ENCODE measurements at regions not wholly inside any gene's neighbourhood (a gene's known extent, or its start where the extent isn't known, plus 50 kb on each side); places are given as distances from the start of the nearest gene placed in this dataset.

GRCh38 chr5:128673411-128673957 lies 135.4 kb upstream of the FBN2 start:
- ATAC-seq (ENCODE audit: low read depth) = no peak
- no peak overlapping the region for H4K8ac ChIP-seq (ENCODE audit: low read depth in 2 of 2, low read length in 2 of 2)
- no peak overlapping the region for H2AFZ ChIP-seq (replicated peaks; ENCODE audit: low read length, poor library complexity)
- no peak overlapping the region for H3K56ac ChIP-seq (ENCODE audit: extremely low read depth, insufficient read depth, low read length)
- H3K4me2 ChIP-seq (ENCODE audit: low read depth, low read length) = no peak overlapping the region
- no CpG with 5 or more reads among the region's 1 CpG for WGBS, 2 experiments (ENCODE audit: extremely low coverage in 2 of 2, insufficient read length in 1 of 2)
- H3K27ac ChIP-seq (ENCODE audit: insufficient read depth, low read length) = no peak overlapping the region
- POLR2A ChIA-PET (ENCODE audit: unreplicated experiment) = interaction anchor here (1.5 kb wide), 1 partner anchor 136 kb away, joined by 8 read pairs; the partner anchor contains the start of gene FBN2
- no peaks in the 10 kb centered on the region for H3K9me1 ChIP-seq (ENCODE audit: insufficient read depth, low read length)
- CTCF ChIA-PET = interaction anchor here (1.7 kb wide), 1 partner anchor 136 kb away, joined by 7 read pairs; the partner anchor contains the start of gene FBN2
- H2AK5ac ChIP-seq (ENCODE audit: low read depth, low read length) = no peak overlapping the region
- no peak overlapping the region; the same call in 1 of the 2 replicates for H3K18ac ChIP-seq (ENCODE audit: low read depth, low read length)
- no peak overlapping the region for H3K4me3 ChIP-seq (ENCODE audit: insufficient read depth, low read depth, low read length)
- no peak overlapping the region for H4K91ac ChIP-seq (ENCODE audit: insufficient read depth, low read depth, low read length)
- no peak for DNase-seq
- no peak overlapping the region for H2BK15ac ChIP-seq (ENCODE audit: low read depth, low read length)
- TF ChIP-seq RFX5 (IDR thresholded peaks at IDR 0.05; ENCODE audit: low read depth, low read length) (no peak), BHLHE40 (IDR thresholded peaks at IDR 0.05; ENCODE audit: low read depth, low read length) (no peak), CEBPB (IDR thresholded peaks at IDR 0.05; ENCODE audit: low read depth, low read length) (no peak), RAD21 (IDR thresholded peaks at IDR 0.05; ENCODE audit: low read length) (no peak), FOS (IDR thresholded peaks at IDR 0.05; ENCODE audit: low read depth, low read length) (no peak), CHD1 (IDR thresholded peaks at IDR 0.05; ENCODE audit: low read depth, low read length) (no peak)
- in situ Hi-C loops (cut with MboI; ENCODE audit: low sequenced_read_pairs) (loop anchor here (5.0 kb wide), 1 partner anchor 136 kb away; the partner anchor contains the start of gene FBN2), dilution Hi-C loops (cut with HindIII; ENCODE audit: low sequenced_read_pairs, unreplicated experiment) (no loop called here), intact Hi-C loops (cut with micrococcal nuclease) (loop anchor here (10.0 kb wide), 1 partner anchor 299 kb away; no protein-coding TSS in a partner anchor)
- no peak overlapping the region for H3K14ac ChIP-seq (replicated peaks; ENCODE audit: low read depth, low read length)
- no peak overlapping the region for H2BK20ac ChIP-seq (ENCODE audit: low read depth, low read length)
- no peak overlapping the region for H2AK9ac ChIP-seq (replicated peaks; ENCODE audit: low read depth, low read length, poor library complexity)
- no peak overlapping the region for H2BK120ac ChIP-seq (ENCODE audit: low read depth, low read length)
- no peak overlapping the region for H3K4ac ChIP-seq (ENCODE audit: low read depth, low read length)
- no peak overlapping the region for H3K23ac ChIP-seq (ENCODE audit: low read depth, low read length)
- no peaks in the 10 kb centered on the region; the same call in 1 of the 2 replicates for H3K4me1 ChIP-seq (ENCODE audit: control insufficient read depth, insufficient read depth, low read length)
- H2BK5ac ChIP-seq (ENCODE audit: low read depth, low read length, poor library complexity, severe bottlenecking) = no peak overlapping the region
- no peaks in the 10 kb centered on the region; a peak in 1 of 4 replicates for H3K79me1 ChIP-seq (ENCODE audit: low read depth in 1 of 2, low read length in 2 of 2)
- no peak overlapping the region for H3K9ac ChIP-seq (ENCODE audit: low read depth, low read length)
- H3K36me3 ChIP-seq (ENCODE audit: control insufficient read depth, insufficient read depth, low read length) = no peaks in the 10 kb centered on the region
- H3K9me3 ChIP-seq (ENCODE audit: control insufficient read depth, insufficient read depth, low read length) = no peaks in the 10 kb centered on the region
- no peaks in the 10 kb centered on the region for H4K20me1 ChIP-seq (ENCODE audit: insufficient read depth, low read length)
- no peak overlapping the region; the same call in 1 of the 2 replicates for H4K5ac ChIP-seq (ENCODE audit: low read depth, low read length)
- H3K27me3 ChIP-seq (ENCODE audit: control insufficient read depth, insufficient read depth, low read length) = no peaks in the 10 kb centered on the region
- BruUV-seq (replicated peaks) = no TSS peak
